Hepatocyte (in vitro differentiated cells): ENCODE measurements at regions not wholly inside any gene's neighbourhood (a gene's known extent, or its start where the extent isn't known, plus 50 kb on each side); places are given as distances from the start of the nearest gene placed in this dataset.

Experiments
- DNase-seq: peaks from one replicate; pipeline ENCODE4 v3.0.0-alpha.2; 2016; ENCODE audit warnings: low spot score
- H2AFZ ChIP-seq: fragments of 200-600 bp; sonication (generic); 2 replicates; pipeline ENCODE4 v1.6.0; 2016; ENCODE audit warnings: antibody characterized with exemption, mild to moderate bottlenecking
- H3K27ac ChIP-seq: fragments of 200-600 bp; sonication (generic); 2 replicates; pipeline ENCODE4 v1.5.1; 2016; ENCODE audit warnings: mild to moderate bottlenecking
- H3K27me3 ChIP-seq: fragments of 200-600 bp; sonication (generic); 2 replicates; pipeline ENCODE4 v1.6.1; 2016
- H3K36me3 ChIP-seq: fragments of 200-600 bp; sonication (generic); replicated peaks from 2 replicates; pipeline ENCODE4 v1.5.1; 2016; ENCODE audit warnings: low read depth; ENCODE audit not compliant: insufficient read depth
- H3K4me1 ChIP-seq: fragments of 200-600 bp; sonication (generic); 2 replicates; pipeline ENCODE4 v1.5.1; 2016; ENCODE audit warnings: mild to moderate bottlenecking, moderate library complexity; ENCODE audit not compliant: insufficient read depth
- H3K4me2 ChIP-seq: fragments of 200-600 bp; sonication (generic); 2 replicates; pipeline ENCODE4 v1.6.0; 2016
- H3K4me3 ChIP-seq: fragments of 200-600 bp; sonication (generic); 2 replicates; pipeline ENCODE4 v1.5.1; 2016; ENCODE audit warnings: mild to moderate bottlenecking
- H3K79me2 ChIP-seq: fragments of 200-600 bp; sonication (generic); 2 replicates; pipeline ENCODE4 v1.6.0; 2017; ENCODE audit warnings: mild to moderate bottlenecking
- H3K9me2 ChIP-seq: fragments of 200-600 bp; sonication (generic); replicated peaks from 2 replicates; pipeline ENCODE4 v1.6.0; 2017; ENCODE audit warnings: mild to moderate bottlenecking; ENCODE audit not compliant: insufficient read depth
- H3K9me3 ChIP-seq: fragments of 200-600 bp; sonication (generic); 2 replicates; pipeline ENCODE4 v1.5.1; 2016; ENCODE audit warnings: low read depth, mild to moderate bottlenecking
- H4K20me1 ChIP-seq: fragments of 200-600 bp; sonication (generic); 2 replicates; pipeline ENCODE4 v1.6.0; 2016; ENCODE audit warnings: mild to moderate bottlenecking; ENCODE audit not compliant: insufficient read depth, poor library complexity, severe bottlenecking
- EZH2 ChIP-seq: fragments of 200-600 bp; sonication (generic); IDR thresholded peaks from 2 replicates; pipeline ENCODE4 v1.6.1; 2016; ENCODE audit warnings: antibody characterized with exemption, mild to moderate bottlenecking, borderline replicate concordance
- EZH2phosphoT487 ChIP-seq: fragments of 200-600 bp; sonication (generic); IDR thresholded peaks from one replicate; pipeline ENCODE4 v1.6.1; 2018; ENCODE audit warnings: antibody characterized with exemption, mild to moderate bottlenecking, low read depth, moderate library complexity; ENCODE audit not compliant: unreplicated experiment, severe bottlenecking
- WGBS: methylation state at CpG from one replicate; pipeline ENCODE4 v1.1.6; 2016; ENCODE audit warnings: low lambda C conversion rate; ENCODE audit errors: missing lambda C conversion rate; 5-methylcytosine and 5-hydroxymethylcytosine counted together
- TF ChIP-seq, protein P1 (sequence below): fragments of 200-600 bp; sonication (generic); IDR thresholded peaks from 2 replicates; pipeline ENCODE4 v1.5.1; 2016; ENCODE audit warnings: antibody characterized with exemption, mild to moderate bottlenecking; ENCODE audit not compliant: poor library complexity

GRCh38 chr12:3958534-3958933 lies 85.3 kb upstream of the PARP11 start:
- Histone ChIP-seq H3K4me3 (no peak overlapping the region), H3K9me2 (no peaks in the 10 kb centered on the region), H3K36me3 (no peaks in the 10 kb centered on the region), H3K4me1 (peaks cover 7% of the 10 kb centered on the region), H3K27ac (no peak overlapping the region), H3K79me2 (no peaks in the 10 kb centered on the region), H2AFZ (no peak overlapping the region), H3K9me3 (no peaks in the 10 kb centered on the region), H4K20me1 (no peaks in the 10 kb centered on the region), H3K4me2 (no peak overlapping the region), H3K27me3 (no peaks in the 10 kb centered on the region)
- 95% methylated on average over 6 of the region's 6 CpGs for WGBS
- no peak for DNase-seq
- TF ChIP-seq EZH2 (no peak), EZH2phosphoT487 (no peak)
- TF ChIP-seq, protein P1, sequence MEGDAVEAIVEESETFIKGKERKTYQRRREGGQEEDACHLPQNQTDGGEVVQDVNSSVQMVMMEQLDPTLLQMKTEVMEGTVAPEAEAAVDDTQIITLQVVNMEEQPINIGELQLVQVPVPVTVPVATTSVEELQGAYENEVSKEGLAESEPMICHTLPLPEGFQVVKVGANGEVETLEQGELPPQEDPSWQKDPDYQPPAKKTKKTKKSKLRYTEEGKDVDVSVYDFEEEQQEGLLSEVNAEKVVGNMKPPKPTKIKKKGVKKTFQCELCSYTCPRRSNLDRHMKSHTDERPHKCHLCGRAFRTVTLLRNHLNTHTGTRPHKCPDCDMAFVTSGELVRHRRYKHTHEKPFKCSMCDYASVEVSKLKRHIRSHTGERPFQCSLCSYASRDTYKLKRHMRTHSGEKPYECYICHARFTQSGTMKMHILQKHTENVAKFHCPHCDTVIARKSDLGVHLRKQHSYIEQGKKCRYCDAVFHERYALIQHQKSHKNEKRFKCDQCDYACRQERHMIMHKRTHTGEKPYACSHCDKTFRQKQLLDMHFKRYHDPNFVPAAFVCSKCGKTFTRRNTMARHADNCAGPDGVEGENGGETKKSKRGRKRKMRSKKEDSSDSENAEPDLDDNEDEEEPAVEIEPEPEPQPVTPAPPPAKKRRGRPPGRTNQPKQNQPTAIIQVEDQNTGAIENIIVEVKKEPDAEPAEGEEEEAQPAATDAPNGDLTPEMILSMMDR, result no peak

DNA sequence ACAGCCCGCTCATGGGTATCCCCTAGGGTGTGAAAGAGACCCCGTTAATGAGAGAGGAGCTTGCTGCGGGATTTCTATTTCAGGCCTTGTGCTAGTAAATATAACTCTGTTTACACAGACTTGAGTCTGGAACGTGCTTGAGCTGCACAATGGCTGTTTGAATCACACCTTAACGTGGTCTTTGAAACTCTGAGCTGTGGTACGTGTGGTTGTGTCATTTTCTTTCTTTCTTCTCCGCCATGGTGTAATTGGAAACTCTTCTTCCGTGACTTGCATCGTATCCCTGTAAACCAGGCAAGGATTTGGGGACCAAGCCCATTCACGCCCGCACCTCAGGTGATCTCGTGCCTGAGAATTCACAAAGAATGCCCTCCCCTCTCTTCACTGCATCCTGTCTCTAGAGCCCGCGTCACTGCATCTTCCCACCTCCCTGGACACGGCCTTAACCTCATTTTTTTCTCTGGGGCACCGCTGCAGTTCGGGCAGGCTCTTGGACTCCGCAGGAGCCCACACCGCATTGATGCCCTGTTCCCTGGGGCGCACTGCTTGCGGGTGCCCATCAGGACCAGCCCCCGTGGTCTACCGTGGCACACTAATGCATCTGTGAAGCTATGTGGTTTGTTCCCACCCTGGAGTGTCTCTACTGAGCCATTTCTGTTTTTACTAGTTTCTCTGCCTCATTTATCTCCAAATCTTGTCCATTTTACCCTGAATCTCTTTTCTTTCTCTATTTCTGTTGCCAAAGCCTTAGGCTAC lies 78.4 kb upstream of the PARP11 start:
- 86% methylated on average over 23 of the region's 23 CpGs for WGBS
- no peak overlapping the region for H2AFZ ChIP-seq
- no peaks in the 10 kb centered on the region for H3K4me1 ChIP-seq
- no peak overlapping the region for H3K27ac ChIP-seq
- H3K36me3 ChIP-seq, result no peaks in the 10 kb centered on the region
- H3K9me3 ChIP-seq, result no peaks in the 10 kb centered on the region
- H3K9me2 ChIP-seq, result no peaks in the 10 kb centered on the region
- no peak overlapping the region for H3K4me3 ChIP-seq
- no peak for DNase-seq
- TF ChIP-seq EZH2phosphoT487 (no peak), EZH2 (no peak)
- TF ChIP-seq, protein P1, result no peak
- H3K27me3 ChIP-seq, result no peaks in the 10 kb centered on the region
- no peaks in the 10 kb centered on the region for H3K79me2 ChIP-seq
- H4K20me1 ChIP-seq, result no peaks in the 10 kb centered on the region
- H3K4me2 ChIP-seq, result no peak overlapping the region

DNA sequence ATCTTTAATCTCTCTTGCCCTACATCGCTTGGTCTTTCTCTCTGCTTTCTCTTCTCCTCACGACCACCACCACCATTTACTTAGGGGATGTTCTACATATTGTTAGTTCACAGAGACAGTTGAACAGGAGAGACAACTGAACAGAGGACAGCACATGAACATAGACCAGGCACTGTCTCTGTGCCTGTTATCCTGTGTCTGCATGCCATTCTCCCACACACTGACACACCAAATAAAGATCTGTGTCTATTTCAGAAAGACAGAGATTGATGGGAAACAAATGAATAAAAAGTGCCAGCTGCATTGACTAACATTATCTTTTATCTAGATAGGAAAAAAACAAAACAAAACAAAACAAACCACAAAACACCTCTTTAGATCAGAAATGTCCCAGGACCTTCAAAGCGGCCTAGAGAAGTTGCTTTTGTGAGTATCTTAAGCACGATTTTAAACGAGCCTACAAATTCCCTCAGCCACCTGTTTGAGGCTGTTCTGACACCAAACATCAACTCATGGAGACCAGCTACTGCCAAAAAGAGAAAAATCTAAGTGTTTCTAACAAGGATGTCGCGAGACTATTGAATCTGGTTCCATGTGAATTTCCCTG lies 77.6 kb upstream of the PARP11 start:
- no peaks in the 10 kb centered on the region for H3K27me3 ChIP-seq
- H2AFZ ChIP-seq, result no peak overlapping the region
- no peaks in the 10 kb centered on the region for H4K20me1 ChIP-seq
- 81% methylated on average over 7 of the region's 7 CpGs for WGBS
- no peaks in the 10 kb centered on the region for H3K79me2 ChIP-seq
- no peaks in the 10 kb centered on the region for H3K9me3 ChIP-seq
- no peak overlapping the region for H3K4me3 ChIP-seq
- TF ChIP-seq EZH2phosphoT487 (no peak), EZH2 (no peak)
- TF ChIP-seq, protein P1, result no peak
- H3K9me2 ChIP-seq, result no peaks in the 10 kb centered on the region
- H3K4me2 ChIP-seq, result no peak overlapping the region
- no peaks in the 10 kb centered on the region for H3K36me3 ChIP-seq
- DNase-seq, result no peak
- no peaks in the 10 kb centered on the region for H3K4me1 ChIP-seq
- H3K27ac ChIP-seq, result no peak overlapping the region
